T-helper 2 cell (primary cell): ENCODE measurements at regions not wholly inside any gene's neighbourhood (a gene's known extent, or its start where the extent isn't known, plus 50 kb on each side); places are given as distances from the start of the nearest gene placed in this dataset.

Source experiments
- DNase-seq, 5 experiments: peaks; one replicate each; pipeline versions ENCODE4 v3.0.0 to v3.0.0-alpha.2; 2012 to 2022

DNA sequence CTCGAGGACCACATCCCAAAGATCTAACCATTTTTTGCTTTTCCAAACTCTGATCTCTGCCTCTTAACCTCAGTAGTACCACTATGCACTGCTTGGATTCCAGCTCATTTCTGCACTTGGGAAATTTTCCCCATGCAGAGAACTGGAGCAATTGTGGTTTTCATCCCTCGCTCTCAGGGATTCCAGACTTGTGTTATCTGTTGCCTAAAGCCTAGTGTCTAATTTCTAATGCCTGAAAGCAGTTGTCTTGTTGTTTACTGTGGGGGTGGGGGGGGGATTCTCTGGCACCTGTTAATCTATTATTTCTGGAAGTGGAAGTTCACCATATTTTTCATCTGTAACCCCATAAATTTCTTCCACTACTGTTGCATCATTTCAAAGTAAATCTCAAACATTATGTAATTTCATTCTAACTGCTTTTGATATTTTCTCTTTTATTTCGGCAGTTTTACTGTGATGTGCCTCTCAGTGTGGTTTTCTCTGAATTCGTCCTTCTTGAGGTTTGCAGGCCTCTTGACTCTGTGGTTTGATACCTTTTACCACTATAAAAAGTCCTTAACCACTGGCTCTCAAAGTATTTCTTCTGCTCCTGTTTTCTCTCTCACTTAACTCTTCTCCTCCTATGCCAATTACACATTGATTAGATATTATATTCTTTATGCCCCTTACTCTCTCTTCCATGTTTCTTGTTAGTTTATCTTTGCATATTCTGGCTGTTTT lies 205.6 kb upstream of the EOLA2 start:
- no peak for DNase-seq

DNA sequence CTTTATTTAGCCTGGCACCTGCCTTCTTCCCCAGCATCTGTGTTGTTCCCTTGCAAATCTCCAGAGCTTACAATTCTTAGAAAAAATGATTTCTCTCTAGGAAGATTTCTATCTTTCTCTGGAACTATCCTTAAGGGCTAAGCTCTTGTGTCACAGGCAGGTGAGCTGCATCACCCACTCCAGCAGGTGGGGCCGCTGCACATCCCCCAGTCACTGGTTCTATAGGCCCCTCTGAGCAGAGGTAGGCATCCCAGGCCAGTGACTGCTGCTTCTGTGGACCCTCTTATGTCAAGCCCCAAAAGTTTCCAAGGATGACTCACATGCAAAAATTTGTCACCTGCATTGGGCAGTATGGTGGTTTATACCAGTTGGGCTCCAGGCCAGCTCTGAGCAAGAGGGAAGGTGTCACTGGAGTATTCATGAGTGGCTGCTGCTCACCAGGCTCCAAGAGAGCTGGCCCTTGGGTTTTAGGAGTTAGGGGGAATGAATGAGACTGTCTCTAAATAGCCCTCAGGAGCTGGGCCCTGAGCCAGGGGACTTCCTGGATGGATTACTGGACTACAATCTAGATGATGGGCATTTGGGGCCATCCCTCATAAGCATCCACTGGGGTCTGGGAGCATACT lies 208.1 kb upstream of the EOLA2 start:
- DNase-seq: no peak

DNA sequence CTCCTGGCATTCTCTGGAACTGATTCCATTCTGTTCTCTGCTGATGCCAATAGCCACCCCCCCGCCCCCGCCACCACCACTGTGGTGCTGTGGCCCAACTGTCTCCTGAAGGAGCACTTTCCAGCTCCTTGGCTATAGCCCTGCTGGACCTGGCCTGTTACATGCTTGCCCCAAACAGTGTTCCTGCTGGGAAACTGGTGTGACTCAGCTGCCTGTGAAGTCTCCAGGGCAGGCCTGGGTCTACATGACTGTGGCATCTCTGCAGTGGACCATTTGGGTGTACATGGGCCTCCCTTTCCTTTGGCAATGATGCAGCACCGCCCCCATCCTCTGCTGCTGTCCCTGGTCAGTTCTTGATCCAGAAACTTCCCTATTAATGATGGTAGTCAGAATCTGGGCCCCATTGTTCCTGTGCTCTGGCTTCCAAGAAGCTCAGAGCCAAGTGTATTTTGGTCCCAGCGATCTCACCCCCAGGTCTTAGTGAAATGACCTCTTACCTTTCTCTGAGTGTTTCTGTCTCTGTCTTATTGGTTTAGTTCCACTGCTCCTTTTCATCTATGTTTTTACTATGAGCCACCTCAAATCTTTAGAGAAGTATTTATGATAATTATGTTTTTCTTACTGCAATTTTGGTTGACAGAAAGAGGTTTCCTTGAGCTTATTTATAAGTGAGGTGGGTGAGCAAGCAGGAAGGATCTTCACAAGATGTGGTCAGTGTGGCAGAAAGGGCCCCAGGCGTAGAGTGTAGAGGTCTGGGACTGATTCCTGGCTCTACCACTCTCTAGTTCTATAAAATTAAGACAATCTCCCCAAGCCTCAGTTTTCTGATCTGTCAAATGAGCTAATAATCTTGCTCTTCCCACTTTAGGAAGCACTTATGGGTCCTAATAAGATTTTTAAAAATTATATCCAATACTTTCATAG lies 210.7 kb upstream of the EOLA2 start:
- no peak for DNase-seq

DNA sequence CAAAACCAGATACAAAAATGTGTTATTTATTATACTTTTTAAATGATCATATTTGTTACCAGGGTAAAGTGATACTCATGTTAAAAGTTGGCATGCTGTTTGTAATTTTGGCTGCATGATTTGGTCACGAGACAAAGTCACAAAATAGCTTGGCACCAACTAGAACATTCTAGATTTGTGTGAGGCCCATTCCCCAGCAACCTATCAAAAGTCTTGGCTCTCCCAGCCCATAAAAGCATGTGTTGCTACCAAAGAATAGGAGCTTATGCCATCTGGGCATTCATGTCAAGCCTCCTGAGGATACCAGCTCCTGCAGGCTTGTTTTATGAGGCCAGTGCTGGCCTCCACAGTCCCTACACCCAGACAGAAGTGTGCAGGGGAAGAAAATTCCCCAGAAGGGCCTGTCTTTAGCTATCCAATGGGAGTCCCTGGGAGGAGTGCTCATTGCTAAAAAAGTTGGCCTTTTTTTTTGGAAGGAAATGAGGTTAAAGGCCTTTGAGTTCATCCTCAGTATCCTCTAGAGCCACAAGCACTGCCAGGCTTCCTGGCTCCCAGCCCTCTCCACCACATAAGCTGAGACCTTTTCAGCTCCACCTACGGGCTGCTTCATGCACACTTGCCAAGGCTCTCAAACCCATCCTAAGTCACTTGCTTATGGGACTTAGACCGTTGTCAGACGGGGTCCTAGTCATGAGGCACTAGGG lies 211.9 kb upstream of the EOLA2 start:
- no peak for DNase-seq

DNA sequence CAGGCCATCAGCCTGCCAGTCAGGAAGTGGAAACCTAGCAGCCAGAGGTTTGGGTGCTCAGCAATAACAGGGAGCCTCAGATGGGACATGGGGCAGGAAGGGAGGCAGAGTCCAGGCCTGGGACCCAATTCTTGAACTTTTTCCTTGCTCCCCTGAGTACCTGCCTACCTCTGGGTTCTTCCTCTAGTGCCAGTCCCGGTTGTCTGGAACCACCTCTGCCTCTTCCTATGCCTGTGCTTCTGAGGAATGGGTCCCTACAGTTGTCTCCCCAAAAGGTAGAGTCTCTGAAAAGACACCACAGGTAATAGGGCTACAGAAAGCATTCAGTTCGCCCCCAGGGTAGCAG lies 212.4 kb upstream of the MAMLD1 start:
- no peak for DNase-seq

DNA sequence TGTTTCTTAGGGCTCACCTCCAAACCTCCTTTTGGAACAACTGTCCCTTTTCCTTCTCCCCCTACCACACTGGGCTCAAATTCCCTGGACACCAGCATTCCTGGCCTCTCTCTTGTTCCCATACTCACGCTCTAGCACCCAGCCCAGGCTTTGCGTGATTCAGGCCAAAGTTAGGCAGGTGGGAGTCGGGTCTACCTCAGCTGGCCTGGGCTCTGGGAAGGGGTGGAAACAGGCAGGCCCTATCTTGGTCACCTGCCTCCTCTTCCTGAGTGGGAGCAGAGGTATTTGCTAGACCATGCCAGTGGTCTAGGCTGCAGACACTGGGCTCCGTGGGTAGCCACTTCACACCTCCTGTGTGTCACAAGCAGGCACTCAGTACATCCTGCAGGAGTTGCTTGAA lies 211.1 kb upstream of the MAMLD1 start:
- DNase-seq: no peak

DNA sequence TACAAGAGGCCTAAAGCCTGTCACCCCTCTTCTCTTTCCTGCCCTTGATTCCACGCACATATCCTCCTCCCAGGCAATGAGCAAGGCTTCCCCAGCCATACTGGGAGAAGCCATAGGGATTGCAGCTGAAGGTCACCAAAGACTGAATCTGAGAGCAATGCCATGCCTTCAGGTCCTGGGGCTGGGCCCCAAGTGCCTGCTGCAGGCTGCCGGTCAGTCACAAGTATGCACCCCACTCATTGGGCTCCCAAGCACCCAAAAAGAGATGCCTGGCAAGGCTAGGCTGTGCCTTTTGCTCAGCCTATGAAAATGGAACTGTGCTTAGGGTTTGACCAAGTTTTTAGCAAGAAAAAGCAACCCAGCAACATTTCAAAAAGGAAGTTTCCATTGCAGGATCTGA lies 210.6 kb upstream of the MAMLD1 start:
- no peak for DNase-seq

DNA sequence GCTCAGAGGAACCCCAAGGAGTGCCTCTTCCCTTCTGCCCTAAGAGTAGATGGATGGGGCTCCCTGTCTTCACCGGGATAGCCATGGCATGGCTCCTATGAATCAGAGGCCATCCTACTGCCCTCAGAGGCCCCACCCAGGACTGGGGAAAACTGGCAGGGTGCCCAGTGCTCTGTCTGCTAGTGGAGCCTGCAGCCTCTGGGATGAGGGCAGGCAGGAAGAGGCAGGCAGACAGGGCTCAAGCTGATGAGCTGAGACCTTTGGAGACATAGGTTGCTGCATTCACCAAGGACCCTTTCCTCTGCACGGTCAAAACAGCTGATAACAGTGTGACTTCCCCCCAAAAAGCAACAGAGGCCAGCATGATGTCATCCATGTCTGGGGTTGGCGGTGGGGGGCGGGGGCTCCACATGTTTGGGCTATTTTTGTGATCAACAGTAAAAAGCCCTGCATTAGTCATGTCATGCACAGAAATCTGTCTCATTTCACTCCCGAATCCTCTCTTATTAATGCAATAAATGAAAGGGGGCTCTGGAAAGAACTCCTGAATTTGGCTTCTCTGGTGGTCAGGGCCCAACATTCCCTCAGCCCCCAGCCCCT lies 207.6 kb upstream of the MAMLD1 start:
- DNase-seq: no peak

DNA sequence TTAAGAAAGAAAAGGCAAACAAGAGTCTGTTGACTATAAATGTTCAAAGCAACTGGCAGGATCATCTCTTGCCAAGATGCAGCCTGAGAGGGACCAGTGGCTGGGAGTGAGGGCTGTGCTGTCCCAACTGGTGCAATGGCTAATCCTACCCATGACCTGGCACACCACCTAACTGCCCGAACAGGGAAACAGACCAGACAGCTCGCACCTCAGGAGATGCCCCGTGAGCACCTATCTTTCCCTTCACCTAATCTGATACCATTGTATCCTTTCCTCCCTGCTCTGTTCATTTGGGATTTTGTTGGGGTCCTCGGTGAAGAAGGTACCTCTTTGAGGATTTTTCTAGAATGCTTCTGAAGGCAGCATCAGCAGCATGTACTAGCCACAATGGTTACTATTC lies 206.5 kb upstream of the MAMLD1 start:
- no peak for DNase-seq

DNA sequence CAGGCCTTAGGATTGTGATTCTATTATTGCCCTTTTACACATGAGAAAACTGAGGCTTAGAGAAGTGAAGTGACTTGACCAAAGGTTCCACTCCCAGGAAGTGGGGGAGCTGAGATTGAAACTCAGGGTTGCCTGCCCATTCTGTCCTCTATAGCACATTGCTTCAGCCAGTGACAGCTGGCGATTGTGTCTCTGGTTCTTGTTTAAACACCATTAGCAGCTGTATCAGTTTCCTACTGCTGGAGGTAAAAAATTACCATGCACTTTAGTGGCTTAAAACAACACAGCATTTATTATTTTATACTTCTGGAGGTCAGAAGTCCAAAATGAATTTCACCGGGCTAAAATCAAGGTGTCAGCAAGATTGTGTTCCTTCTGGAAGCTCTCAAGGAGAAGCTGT lies 205.8 kb upstream of the MAMLD1 start:
- no peak for DNase-seq

DNA sequence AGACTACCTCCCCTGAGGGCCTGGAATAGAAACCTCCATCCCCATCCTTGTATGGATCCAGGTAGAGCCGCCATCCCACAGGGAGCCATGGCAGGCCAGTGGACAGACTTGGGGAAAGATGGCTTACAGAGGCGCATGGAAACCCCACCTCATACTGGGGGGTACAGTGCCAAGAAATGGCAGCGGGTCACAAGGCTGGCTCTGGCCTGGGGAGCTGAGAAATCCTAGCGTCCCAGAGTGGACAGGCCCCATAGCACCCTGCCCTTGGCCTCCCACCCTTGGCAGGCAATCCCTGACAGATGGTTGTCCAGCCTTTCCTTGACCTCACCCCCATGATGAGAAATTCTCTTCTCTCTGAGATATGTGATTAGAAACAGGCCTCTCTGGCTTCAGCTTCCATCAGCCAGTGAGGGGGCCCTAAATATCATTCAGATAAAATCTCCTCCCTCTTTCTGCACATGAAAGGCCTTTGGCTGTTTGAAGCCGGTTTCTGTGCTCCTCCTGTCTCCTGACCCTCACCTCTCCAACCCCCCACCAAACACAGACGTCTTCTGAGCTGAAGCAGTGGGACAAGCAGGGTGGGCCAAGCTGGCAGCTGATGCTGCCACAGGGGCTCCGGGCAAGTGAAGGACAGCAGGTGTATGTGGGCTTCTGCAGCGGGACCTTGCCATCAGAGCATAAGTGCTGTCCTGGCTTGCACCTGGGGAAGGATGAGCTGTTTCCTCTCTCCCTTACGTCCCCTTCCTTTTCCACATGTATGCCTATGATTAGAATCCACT lies 204.4 kb upstream of the MAMLD1 start:
- DNase-seq: no peak

DNA sequence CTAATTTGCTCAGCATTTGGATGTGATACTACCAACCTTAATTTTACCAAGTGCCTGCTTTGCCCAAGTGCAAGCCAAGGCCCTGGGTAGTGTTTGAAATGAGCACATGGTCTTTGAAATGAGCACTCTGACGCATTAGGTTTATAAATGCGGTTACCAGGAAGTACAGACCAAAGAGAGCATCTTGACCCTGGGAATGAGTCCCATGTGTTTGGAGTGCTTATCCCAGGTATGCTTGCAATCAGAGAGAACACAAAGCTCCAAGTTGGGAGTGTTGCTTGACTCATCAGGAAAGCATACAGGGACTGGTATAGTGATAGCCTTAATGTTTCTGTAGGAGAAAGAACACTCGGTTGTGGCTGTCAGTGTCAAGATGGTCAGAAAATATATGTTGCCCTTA lies 203.6 kb upstream of the MAMLD1 start:
- no peak for DNase-seq

DNA sequence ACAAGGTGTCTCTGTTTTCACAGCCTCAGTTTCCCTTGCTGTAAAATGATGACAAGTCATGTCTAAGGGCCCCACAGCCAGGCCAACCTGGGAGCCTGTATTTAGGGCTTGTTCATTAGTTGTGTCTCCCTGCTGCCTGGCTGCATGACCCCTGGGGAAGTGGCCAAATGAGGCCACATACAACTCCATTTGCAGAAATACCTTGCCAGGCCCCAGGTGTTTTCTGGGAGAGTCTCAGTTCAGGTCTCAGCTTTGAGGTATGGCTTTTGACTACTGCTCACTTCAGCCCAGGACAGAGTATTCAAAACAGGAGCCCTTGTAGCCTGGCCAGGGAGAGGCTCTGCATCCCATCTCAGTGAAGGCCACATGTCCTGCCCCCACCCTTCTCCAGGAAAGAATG lies 202.5 kb upstream of the MAMLD1 start:
- no peak for DNase-seq

DNA sequence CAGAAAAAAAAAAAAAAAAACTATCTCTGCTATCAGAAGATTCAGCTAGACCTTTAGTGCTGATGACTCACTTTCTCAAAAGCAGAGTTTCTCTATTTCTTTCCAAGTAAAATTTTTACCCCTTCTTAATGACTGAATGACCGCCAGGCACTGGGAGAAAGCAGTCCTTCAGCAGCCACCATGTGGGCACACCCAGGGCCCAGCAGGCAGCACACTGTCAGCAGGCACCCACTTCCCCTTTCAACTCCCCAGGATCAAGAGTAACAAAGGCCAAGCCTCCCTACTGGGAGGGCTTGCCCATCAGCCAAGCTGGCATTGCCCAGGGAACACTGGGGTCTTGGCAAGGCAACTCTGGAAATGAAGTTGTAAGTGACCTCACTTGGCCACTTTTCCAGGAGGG lies 201.9 kb upstream of the MAMLD1 start:
- DNase-seq: no peak

DNA sequence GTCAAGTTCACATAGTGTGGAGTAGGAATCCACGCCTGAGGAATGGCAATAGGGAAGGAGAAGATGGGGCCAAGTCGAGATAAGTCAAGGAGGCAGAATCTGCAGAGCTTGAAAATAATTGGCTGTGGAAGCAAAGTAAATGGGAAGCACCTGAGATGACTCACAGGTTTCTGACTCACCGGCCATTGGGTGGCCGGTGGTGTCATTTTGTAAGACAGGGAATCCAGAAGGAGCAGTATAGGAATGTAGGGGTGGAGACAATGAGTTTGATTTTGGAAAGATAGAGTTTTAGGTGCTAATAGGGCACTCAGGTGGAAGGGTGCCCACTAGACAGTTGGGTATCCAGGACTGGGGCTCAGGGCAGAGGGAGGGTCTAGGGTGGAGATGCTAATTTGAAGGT lies 201.0 kb upstream of the MAMLD1 start:
- no peak for DNase-seq

DNA sequence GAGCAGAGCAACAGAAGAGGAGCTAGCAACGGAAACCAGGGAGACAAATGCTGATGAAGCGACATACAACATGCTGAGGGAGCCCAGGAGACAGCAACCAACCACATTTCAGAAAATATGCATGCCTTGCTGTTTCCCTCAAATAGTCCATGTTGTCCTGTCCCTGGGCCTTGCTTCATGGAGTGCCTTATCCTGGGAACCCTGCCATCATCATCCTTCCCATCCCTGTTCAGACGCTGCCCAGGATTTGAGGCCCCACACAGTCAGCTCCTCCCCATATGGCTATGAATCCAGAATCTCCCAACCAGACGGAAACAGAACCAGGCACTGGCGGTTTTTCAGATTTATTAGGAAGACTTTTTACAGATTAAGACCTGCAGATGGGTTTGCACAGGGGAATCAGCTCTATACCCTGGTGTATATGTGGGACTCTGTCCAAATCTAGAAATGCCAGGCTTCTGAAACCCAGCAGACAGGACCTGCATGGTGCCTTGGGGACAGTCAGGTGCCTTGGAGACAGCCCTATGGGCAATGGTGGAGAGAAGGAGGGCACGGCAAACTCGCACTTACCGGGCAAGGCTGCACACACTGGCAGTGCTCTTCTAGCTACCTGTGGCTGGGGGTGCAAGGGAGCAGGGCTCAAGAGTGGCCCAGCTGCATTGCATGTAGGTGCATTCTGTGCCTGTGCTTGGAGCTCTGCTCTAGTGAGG lies 199.7 kb upstream of the MAMLD1 start:
- no peak for DNase-seq

DNA sequence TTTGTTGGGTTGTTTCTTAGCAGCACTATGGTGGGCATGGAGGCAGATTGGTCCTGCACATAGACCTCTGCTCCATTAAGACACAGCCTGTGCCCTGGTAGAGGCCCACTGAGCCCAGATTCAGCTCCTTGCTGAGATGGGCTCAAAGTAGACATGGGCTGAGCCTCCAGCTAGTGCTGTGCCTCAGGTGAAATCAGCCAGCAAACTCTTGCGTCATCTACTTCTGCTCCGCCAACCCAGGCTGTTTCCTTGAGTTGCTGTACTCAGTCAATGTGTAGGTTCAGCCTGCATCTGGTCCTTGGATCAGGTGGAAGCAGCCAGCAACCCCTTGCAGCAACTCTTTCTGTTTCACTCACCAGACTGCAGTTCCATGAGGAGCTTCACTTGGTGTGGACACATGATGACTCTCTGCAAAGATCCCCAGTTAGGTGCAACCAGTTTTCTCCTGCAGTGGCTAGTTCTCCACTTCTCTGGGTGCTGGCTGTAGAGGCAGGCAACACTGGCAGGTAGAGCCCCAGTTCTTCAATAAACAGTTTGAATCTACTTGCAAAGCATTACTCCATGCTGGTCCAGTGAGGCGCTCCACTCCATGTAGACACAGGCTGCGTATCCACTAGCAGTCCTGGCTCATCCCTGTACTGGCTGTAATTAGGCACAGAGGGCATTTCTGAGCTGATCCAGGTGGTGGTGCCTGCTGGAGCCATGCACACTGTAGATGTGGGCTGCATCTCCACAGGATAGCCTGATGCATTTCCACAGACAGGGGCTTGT lies 199.0 kb upstream of the MAMLD1 start:
- DNase-seq: no peak

DNA sequence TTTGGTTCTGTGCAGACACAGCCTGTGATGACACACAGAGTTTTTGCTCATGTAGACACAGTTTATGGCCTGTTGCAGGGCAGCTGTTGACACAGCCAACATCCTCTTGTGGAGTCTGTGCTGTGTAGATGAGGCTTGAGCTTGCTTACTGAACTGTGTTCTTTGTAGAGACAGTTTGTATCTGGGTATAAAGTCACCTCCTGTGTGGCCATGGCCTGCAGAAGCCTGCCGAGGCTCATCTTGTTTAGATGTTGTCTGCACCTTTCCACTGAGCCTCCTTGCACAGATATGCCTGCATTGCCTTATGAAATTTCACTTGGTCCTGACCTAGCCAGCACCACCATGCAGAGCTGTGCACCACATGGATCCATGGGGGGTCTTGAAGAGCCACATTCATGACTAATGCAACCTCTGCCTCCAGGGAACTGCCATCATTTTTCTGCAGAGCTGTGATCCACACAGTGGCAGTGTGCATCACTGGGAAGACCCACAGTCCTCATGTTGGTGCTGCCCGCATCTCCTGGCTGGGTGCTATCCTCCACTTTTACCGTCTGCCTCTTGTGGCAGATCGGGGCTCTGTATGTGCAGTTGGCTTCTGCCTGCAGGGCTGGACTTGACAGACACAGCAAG lies 198.0 kb upstream of the MAMLD1 start:
- DNase-seq: no peak

DNA sequence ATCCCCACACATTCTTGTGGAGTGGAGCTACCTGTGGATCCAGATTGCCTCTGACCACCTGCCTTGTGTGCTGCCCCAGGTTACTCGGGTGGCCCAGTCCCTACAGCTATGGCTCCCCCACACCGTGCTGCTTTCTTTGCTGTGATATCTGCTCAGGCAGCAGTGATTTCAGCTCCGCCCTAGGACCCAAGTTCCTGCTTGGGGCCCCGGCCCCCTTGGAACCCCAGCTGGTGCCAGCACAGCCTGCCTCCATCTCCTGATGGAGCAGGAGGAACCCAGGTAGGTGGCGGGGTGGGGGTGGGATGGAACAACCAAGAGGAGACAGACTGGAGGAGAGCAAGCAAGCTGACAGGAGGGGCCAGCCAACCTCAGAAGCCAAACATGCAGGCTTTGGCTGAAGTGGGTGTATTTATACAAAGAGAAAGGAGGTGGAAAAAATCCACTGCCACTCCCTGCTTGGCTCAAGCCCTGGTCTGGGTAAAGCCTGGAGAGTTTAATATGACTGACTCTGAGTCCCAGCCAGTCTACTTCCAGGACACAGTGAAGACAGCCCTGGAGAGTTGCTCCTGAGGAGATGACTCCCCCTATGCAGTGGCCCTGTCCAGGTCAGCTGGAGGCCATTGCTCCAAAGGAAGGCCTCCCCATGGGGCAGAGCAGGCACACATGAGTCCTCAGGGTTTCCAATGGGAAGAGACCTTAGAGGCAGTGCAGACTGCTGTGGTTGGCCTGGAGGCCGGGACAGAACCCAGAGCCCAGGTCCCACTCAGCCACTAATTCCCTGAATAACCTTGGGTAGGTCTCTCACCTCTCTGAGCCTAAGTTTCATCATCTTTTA lies 197.1 kb upstream of the MAMLD1 start:
- no peak for DNase-seq
